ENCODE measurements at regions not wholly inside any gene's neighbourhood (a gene's known extent, or its start where the extent isn't known, plus 50 kb on each side); places are given as distances from the start of the nearest gene placed in this dataset.

DNA sequence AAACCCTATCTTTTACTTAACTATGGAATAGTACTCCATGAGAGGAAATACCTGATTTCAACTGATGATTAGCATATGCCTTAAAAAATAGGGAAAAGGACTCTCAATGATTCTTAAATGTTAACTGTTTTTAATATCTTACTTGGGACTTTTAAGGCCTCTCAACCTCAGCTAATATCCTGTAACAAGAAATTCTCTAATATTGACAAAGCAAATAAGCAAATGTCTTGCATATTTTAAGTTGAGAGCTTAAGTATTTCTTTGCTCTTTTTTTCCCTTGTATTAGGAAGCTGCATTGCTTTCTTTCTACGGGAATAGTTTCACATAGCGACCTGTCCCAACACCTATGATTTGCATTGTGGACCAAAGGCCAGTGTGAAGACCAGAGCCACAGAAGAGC is 249.9 kb downstream of the BCAT1 start:
- TF ChIP-seq, protein P1, sequence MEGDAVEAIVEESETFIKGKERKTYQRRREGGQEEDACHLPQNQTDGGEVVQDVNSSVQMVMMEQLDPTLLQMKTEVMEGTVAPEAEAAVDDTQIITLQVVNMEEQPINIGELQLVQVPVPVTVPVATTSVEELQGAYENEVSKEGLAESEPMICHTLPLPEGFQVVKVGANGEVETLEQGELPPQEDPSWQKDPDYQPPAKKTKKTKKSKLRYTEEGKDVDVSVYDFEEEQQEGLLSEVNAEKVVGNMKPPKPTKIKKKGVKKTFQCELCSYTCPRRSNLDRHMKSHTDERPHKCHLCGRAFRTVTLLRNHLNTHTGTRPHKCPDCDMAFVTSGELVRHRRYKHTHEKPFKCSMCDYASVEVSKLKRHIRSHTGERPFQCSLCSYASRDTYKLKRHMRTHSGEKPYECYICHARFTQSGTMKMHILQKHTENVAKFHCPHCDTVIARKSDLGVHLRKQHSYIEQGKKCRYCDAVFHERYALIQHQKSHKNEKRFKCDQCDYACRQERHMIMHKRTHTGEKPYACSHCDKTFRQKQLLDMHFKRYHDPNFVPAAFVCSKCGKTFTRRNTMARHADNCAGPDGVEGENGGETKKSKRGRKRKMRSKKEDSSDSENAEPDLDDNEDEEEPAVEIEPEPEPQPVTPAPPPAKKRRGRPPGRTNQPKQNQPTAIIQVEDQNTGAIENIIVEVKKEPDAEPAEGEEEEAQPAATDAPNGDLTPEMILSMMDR (IDR thresholded peaks at IDR 0.05; ENCODE audit: poor library complexity, severe bottlenecking) = no peak
- TF ChIP-seq EZH2 (IDR thresholded peaks at IDR 0.05; ENCODE audit: borderline replicate concordance, insufficient read depth, low read length, poor library complexity, severe bottlenecking) = no peak
